ENCODE measurements at regions not wholly inside any gene's neighbourhood (a gene's known extent, or its start where the extent isn't known, plus 50 kb on each side); places are given as distances from the start of the nearest gene placed in this dataset.
A peak's percentile ranks its signal among the peaks of the same experiment; 100 is the strongest.

GRCh38 chr11:113532697-113533424 is 57.7 kb upstream of the DRD2 start:
- TF ChIP-seq CTCF (IDR thresholded peaks at IDR 0.05) (peak; percentile 68 to 81 (median 69)), POLR2A (IDR thresholded peaks at IDR 0.05) (no peak)
